Loucy (cell line): ENCODE measurements at regions not wholly inside any gene's neighbourhood (a gene's known extent, or its start where the extent isn't known, plus 50 kb on each side); places are given as distances from the start of the nearest gene placed in this dataset.

ENCODE experiments used
- H2AFZ ChIP-seq: fragments of 200-600 bp; sonication (generic); 2 replicates; pipeline ENCODE4 v1.6.0; 2016; ENCODE audit warnings: antibody characterized with exemption, mild to moderate bottlenecking, low read length, moderate library complexity
- H3F3A ChIP-seq: fragments of 200-600 bp; 2 replicates; pipeline ENCODE4 v1.6.0; 2016; ENCODE audit warnings: antibody characterized with exemption, low read depth, mild to moderate bottlenecking
- H3K27me3 ChIP-seq: fragments of 200-600 bp; sonication (generic); 2 replicates; pipeline ENCODE4 v1.6.1; 2014; ENCODE audit warnings: low read length, mild to moderate bottlenecking; ENCODE audit not compliant: insufficient read depth, poor library complexity, severe bottlenecking
- H3K36me3 ChIP-seq: fragments of 200-600 bp; sonication (generic); 2 replicates; pipeline ENCODE4 v1.6.1; 2016; ENCODE audit warnings: low read length; ENCODE audit not compliant: insufficient read depth
- H3K4me1 ChIP-seq: fragments of 200-600 bp; sonication (generic); 2 replicates; pipeline ENCODE4 v1.5.1; 2014; ENCODE audit warnings: low read length, mild to moderate bottlenecking; ENCODE audit not compliant: insufficient read depth, poor library complexity, severe bottlenecking
- H3K4me2 ChIP-seq: fragments of 200-600 bp; sonication (generic); 2 replicates; pipeline ENCODE4 v1.6.0; 2014; ENCODE audit warnings: antibody characterized with exemption, low read length, low read depth, mild to moderate bottlenecking; ENCODE audit not compliant: poor library complexity, severe bottlenecking
- H3K4me3 ChIP-seq: fragments of 200-600 bp; sonication (generic); 2 replicates; pipeline ENCODE4 v1.5.1; 2014; ENCODE audit warnings: low read length, mild to moderate bottlenecking, mixed read lengths; ENCODE audit not compliant: poor library complexity, severe bottlenecking
- H3K79me2 ChIP-seq: fragments of 200-600 bp; sonication (generic); 2 replicates; pipeline ENCODE4 v1.6.1; 2014; ENCODE audit warnings: low read length; ENCODE audit not compliant: insufficient read depth
- H3K9ac ChIP-seq: fragments of 200-600 bp; sonication (generic); 2 replicates; pipeline ENCODE4 v1.6.0; 2014; ENCODE audit warnings: mild to moderate bottlenecking, low read depth, low read length, moderate library complexity; ENCODE audit not compliant: poor library complexity, severe bottlenecking
- H3K9me2 ChIP-seq: fragments of 200-600 bp; sonication (generic); replicated peaks from 2 replicates; pipeline ENCODE4 v1.6.1; 2016; ENCODE audit warnings: low read depth, low read length, mixed read lengths
- H3K9me3 ChIP-seq: fragments of 200-600 bp; sonication (generic); 2 replicates; pipeline ENCODE4 v1.6.1; 2014; ENCODE audit warnings: mild to moderate bottlenecking, antibody characterized with exemption, low read length, low read depth; ENCODE audit not compliant: insufficient read depth
- H4K20me1 ChIP-seq: fragments of 200-600 bp; sonication (generic); 2 replicates; pipeline ENCODE4 v1.6.0; 2014; ENCODE audit warnings: antibody characterized with exemption, low read length, mild to moderate bottlenecking; ENCODE audit not compliant: insufficient read depth, poor library complexity, severe bottlenecking
- EZH2phosphoT487 ChIP-seq: fragments of 200-600 bp; IDR thresholded peaks from 2 replicates; pipeline ENCODE4 v1.6.1; 2018; ENCODE audit warnings: antibody characterized with exemption, mild to moderate bottlenecking, moderate library complexity, borderline replicate concordance
- TF ChIP-seq, protein P1 (sequence below): fragments of 200-600 bp; sonication (generic); conservative IDR thresholded peaks from 2 replicates; pipeline ENCODE4 v1.5.1; 2014; ENCODE audit warnings: mild to moderate bottlenecking, antibody characterized with exemption, low read length

DNA sequence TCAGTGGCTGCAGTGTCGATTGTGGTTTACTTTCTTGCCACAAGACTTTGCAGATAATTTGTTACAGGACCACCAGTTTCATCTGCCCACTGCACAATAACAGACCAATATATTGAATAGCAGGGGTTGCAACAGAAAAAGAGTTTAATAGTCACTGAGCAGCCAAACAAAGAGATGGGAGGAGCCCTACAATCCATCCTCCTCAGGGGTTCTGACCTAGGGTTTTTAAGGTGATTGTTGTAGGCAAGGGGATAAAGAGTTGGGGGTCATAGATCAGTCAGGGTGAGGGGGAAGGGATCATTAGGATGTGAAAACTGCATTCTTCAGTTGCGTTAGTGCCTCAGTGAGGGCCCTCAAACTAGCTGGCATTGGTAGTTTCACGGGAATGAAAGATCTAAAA, 110.7 kb upstream of the OLFM3 start:
- Histone ChIP-seq H3K9me2 (no peaks in the 10 kb centered on the region), H3K4me3 (no peak overlapping the region), H2AFZ (no peak overlapping the region), H3K36me3 (no peaks in the 10 kb centered on the region), H3F3A (no peaks in the 10 kb centered on the region), H3K4me2 (no peak overlapping the region), H3K79me2 (no peaks in the 10 kb centered on the region), H3K9me3 (no peaks in the 10 kb centered on the region), H3K4me1 (no peaks in the 10 kb centered on the region), H4K20me1 (no peaks in the 10 kb centered on the region), H3K27me3 (no peaks in the 10 kb centered on the region), H3K9ac (no peak overlapping the region)
- TF ChIP-seq EZH2phosphoT487, result no peak
- TF ChIP-seq, protein P1, sequence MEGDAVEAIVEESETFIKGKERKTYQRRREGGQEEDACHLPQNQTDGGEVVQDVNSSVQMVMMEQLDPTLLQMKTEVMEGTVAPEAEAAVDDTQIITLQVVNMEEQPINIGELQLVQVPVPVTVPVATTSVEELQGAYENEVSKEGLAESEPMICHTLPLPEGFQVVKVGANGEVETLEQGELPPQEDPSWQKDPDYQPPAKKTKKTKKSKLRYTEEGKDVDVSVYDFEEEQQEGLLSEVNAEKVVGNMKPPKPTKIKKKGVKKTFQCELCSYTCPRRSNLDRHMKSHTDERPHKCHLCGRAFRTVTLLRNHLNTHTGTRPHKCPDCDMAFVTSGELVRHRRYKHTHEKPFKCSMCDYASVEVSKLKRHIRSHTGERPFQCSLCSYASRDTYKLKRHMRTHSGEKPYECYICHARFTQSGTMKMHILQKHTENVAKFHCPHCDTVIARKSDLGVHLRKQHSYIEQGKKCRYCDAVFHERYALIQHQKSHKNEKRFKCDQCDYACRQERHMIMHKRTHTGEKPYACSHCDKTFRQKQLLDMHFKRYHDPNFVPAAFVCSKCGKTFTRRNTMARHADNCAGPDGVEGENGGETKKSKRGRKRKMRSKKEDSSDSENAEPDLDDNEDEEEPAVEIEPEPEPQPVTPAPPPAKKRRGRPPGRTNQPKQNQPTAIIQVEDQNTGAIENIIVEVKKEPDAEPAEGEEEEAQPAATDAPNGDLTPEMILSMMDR, result no peak

DNA sequence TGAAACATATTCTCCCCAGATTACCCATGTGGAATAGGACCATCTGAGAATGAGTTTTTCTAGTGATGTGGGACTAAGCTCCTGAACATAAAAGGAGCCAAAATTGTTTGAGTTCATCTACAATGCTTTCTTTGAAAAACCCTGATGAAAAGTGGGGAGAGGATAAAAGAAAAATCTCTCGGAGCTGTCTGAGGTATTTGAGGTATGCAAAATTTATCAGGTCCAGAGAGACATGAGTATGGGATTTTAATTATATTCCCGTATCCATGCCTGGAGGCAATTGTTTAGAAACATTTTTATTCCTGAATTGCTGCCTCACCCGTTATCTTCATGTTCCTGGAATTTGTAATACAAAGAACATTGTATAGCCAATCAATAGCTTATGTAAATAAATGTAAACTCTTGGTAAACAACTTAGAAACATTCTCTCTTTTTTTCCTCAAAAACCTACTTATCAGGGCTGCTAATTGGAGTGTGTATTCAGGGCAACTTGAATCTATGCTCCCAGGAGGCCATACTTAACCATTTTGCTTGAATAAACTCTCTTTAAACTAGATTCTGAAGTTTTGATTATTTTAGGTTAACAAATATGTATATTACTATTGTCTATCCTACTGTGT, 109.3 kb upstream of the OLFM3 start:
- TF ChIP-seq EZH2phosphoT487, result no peak
- TF ChIP-seq, protein P1, result no peak
- Histone ChIP-seq H3K4me1 (no peaks in the 10 kb centered on the region), H3K9me3 (no peaks in the 10 kb centered on the region), H3K79me2 (no peaks in the 10 kb centered on the region), H3K4me2 (no peak overlapping the region), H2AFZ (no peak overlapping the region), H3K27me3 (no peaks in the 10 kb centered on the region), H3F3A (no peaks in the 10 kb centered on the region), H3K9me2 (no peaks in the 10 kb centered on the region), H4K20me1 (no peaks in the 10 kb centered on the region), H3K4me3 (no peak overlapping the region), H3K36me3 (no peaks in the 10 kb centered on the region), H3K9ac (no peak overlapping the region)

DNA sequence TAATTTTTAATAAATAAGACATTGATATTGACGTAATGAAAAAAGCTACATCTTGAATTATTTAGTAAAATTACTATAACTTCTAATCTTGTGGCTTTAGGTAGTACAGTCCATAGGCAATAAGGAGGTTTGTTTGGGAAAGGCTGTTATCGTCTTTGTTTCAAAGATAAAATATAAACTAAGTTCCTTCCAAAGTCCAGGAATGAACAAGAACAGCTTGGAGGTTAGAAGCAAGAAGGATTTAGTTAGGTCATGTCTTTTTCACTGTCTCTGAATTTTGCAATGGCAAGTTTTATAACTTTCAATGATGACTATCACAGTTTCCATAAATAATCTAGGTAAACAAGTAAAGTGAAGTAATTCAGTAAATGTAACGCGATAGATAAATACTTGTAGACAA, 106.9 kb upstream of the OLFM3 start:
- H3K9me3 ChIP-seq, result no peaks in the 10 kb centered on the region
- no peaks in the 10 kb centered on the region for H3K79me2 ChIP-seq
- no peaks in the 10 kb centered on the region for H3K27me3 ChIP-seq
- H4K20me1 ChIP-seq, result no peaks in the 10 kb centered on the region
- H3K4me2 ChIP-seq, result no peak overlapping the region
- no peak overlapping the region for H2AFZ ChIP-seq
- TF ChIP-seq, protein P1, result no peak
- TF ChIP-seq EZH2phosphoT487, result no peak
- H3K4me1 ChIP-seq, result no peaks in the 10 kb centered on the region
- H3K4me3 ChIP-seq, result no peak overlapping the region
- no peaks in the 10 kb centered on the region for H3K9me2 ChIP-seq
- no peaks in the 10 kb centered on the region for H3K36me3 ChIP-seq
- H3K9ac ChIP-seq, result no peak overlapping the region
- no peaks in the 10 kb centered on the region for H3F3A ChIP-seq
